NOMO-1 treated with DMSO at 0.1 percent for 48 hours (cell line): ENCODE measurements at regions not wholly inside any gene's neighbourhood (a gene's known extent, or its start where the extent isn't known, plus 50 kb on each side); places are given as distances from the start of the nearest gene placed in this dataset.
A peak's percentile ranks its signal among the peaks of the same experiment; 100 is the strongest.

ENCODE experiments used
- DNase-seq: peaks from one replicate; lab custom pipeline; 2025; ENCODE audit not compliant: unreplicated experiment; lab: John Stamatoyannopoulos, UW

DNA sequence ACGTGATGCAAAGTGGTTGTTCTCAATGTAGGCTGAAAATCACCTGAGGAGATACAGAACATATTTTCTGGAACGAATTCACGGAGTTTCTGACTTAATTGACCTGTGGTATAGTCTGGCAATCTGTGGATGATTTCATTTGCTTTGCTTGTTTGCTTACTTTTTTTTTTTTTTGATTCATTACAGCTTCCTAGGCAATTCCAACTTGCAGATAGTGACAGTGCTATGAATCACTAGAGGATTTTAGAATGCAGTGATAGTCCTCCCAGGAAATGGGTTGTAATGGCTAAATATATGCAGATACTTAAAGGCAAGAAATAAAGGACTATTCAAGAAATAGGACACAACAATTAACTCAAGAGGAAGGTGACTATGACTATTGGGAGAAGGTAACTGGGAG, 1378.1 kb upstream of the PRMT6 start:
- DNase-seq, result no peak

GRCh38 chr1:105684714-105685113, 1371.8 kb upstream of the PRMT6 start:
- DNase-seq, result no peak

- no peak for DNase-seq
Observed at GRCh38 chr1:105686026-105686425, 1370.4 kb upstream of the PRMT6 start.

DNA sequence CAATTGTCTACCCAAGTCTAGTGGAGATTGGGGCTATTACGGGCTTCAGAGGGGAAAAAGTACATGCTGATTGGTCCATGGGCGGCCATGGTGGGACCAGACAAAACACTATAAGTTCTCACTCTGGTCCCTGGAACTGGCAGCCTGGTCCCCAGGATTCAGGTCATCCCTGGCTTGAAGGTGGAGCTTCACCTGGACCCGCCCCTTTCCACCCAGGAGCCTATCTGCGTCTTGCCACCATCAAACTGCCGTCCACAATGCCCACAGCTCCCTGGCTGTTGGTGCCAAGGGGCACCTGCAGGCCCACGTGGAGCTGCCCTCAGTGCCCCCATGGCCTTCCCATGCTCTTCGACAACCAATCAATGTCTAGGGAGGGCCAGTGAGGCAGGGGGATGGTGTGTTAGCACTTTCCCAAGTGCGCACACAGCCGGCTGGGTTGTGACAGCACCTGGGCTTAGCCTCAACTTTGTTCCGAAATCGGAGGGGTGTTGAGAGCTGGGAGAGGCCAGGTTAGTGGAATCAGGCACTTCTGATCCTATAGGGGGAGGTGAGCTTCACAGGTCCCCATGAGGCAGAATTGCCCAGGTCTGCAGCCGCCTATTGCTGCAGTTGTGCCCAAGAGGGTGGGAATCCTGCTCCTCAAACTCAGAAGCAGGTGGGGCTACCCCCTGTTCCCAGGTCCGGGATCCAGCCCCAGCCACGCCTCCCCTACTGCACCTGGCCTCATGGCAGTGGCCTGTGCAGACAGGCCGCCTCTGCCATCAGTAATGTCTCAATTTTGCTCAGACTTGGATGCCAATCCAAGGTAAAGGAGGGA, 1369.4 kb upstream of the PRMT6 start:
- no peak for DNase-seq

DNA sequence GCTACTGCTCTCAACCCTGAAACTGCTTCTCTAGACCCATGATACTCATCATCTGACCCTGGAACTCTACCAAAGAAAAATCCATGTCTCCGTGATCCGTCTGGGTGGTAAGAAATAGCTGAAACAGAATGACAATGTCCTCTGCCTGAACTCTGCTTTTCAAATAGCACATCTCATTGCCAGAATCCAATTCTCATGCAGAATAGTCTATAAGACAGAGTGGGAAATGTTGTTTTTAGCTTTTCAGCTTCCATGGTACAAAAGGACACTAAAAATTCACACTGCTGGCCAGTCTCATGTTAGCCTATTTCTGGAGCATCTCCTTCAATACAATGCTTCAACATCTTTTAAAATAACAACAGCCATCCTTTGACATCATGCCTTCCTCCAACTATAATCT, 1355.8 kb upstream of the PRMT6 start:
- no peak for DNase-seq

DNA sequence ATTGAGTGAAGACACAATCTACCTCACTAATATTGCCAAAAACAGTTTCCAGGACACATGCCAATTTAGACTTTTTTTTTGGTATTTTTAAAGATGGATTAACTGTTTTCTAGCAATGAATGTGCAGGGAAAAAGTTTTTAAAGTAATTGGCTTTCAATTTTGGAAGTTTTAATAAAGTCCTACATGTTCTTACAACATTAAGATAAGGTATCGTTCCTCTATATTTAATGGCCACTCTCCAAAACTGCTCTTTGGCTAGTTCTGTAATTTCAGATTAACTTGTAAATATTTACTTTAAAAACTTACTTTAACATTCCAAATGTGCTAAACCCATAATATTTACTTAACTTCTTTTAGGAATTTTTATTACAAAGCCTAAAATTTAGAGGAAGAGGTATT, 1332.2 kb upstream of the PRMT6 start:
- no peak for DNase-seq

DNA sequence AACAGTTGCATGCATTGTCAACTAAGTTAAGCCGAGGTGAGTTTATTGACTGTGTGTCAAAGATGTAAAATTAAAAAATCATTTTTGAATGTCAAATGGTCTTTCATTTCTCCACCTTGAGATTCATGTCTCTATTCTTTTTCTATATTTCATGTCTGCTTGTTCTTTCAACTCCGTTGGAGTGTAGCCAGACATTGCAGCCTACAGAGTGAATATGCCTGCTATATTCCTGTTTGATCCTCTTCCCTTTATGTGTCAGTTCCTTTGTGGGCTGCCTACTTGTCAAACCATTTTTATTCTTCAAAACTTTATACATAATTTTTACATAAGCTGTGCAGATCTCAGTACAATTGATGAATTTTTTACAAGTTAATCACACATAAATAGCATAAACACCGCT, 1325.8 kb upstream of the PRMT6 start:
- no peak for DNase-seq

DNA sequence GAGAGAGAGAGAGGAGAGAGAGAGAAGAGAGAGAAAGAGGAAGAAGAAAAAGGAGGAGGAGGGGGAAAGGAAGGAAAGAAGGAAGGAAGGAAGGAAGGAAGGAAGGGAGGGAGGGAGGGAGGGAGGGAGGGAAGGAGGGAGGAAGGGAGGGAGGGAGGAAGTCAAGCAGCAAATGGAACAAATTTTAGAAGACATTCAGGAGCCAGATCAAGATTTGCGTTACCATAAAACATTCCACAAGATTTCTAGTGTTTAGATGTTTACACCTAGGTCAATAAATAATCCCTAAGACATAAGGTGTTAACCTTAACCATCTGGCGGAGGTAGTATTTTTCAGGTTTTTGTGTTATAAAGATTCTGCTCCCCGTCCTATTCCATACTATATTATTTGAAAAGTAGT, 1320.1 kb upstream of the PRMT6 start:
- no peak for DNase-seq

DNA sequence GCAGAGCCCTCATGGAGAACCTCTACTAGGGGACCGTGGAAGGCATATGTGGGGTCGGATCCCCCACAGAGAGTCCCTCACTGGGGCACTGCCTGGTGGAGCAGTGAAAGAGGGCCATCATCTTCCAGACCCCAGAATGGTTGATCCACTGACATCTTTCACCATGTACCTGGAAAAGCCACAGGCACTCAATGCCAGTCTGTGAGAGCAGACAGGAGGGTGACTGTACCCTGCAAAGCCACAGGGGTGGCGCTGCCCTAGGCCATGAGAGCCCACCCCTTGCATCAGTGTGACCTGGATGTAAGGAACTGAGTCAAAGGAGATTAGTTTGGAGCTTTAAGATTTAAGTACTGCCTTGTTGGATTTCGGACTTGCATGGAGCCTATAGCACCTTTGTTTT, 1276.7 kb upstream of the PRMT6 start:
- DNase-seq, result no peak

DNA sequence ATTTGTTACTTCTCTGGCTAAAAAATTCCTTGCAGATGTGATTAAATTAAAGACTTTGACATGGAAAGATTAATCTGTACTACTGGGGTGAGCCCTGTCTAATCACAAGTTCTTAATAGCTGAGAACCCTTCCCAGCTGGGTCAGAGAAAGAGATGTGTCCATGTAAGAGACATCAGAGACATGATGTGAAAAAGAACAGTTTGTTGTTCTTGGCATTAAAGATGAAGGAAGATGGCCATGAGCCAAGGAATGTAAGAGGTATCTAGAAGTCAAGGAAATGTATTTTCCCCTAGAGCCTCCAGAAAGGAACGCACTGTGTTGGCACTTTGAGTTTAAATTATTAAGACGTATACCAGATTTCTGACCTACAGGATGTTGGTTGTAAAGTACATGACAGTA, 1271.5 kb upstream of the PRMT6 start:
- no peak for DNase-seq

DNA sequence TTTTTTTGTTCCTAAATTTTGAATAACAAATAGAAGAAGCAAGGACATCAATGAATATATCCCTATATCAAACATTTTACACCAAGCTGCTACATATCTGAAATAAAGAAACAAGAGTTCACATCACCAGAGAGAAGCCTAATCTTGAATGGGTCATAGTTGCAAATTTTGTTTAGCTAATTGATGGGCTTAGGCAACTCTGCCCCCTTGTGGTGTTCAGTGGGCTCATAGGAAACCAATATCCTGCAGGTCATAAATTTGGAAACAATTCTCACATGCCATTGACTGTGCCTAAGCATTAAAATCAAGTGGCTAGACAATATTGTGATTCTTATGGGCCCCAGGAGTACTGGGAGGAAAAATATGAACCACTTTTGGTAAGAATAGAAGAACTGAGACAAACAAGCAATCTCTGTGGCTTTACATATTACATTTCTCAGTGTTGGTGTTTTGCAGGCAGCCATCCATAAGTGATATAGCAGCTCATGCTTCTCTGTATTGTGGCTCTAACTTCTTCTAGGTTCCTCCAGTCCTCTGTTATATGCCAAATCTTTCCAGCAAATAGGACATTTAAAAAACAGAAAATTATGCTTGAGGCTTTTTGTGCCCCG, 1262.8 kb upstream of the PRMT6 start:
- peak; percentile 31 for DNase-seq

- no peak for DNase-seq
Observed at GRCh38 chr1:105795741-105796140, 1260.7 kb upstream of the PRMT6 start.

- DNase-seq, result no peak
Observed at GRCh38 chr1:105830571-105831146, 1225.8 kb upstream of the PRMT6 start.

DNA sequence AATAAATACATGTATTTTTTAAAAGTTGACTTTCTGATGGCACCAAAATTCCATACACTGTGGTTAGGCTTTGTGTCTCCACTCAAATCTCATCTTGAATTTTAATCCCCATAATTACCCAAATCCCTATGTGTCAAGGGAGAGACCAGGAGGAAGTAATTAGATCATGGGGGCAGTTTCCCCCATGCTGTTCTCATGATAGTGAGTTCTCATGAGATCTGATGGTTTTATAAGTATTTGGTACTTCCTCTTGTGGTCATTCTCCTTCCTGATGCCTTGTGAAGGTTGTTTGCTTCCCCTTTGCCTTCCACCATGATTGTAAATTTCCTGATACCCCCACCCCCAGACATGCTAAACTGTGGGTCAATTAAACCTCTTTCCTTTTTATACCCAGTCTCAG, 1218.4 kb upstream of the PRMT6 start:
- no peak for DNase-seq

- no peak for DNase-seq
Observed at GRCh38 chr1:105865546-105865945, 1190.9 kb upstream of the PRMT6 start.

DNA sequence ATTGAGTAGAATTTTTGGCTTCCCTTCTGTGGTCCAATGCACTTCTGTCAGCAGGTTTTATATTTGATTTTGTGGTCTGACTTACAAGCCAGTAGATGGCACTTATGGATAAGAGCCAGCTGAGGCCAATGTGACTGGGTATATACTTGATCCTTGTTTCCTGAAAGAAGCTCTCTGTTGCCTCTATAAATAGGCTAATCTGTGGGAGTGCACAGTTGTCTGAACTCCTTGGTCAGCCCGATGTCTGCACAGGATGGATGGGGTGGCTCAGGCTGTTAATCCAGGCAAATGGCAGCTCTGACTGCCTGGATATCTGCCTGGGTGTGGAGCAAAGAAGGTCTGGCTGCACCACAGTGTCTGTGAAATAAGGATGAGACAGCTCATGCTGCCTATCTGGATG, 1183.7 kb upstream of the PRMT6 start:
- no peak for DNase-seq

GRCh38 chr1:105874621-105875020, 1181.9 kb upstream of the PRMT6 start:
- DNase-seq, result peak; percentile 64

GRCh38 chr1:105886309-105886708, 1170.2 kb upstream of the PRMT6 start:
- DNase-seq, result no peak

DNA sequence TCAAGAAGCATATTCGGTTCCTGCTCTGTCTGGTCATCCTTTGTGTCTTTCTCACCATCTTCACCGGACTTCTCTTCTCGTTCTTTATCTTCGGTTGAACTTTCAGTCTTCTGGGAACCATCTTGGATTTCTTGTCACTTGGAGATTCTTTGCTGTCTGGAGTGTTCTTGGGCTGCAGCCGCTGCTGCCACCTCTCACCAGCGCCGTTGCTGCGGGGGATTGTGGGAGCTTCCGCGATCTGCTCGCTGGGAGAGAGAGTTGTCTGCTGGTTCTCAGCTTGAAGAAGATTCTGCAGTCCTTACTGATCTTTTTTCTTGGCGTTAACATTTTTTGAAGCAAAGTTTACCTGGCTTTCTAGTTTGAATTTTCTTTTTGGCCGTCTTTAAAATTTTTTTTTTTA, 1165.2 kb upstream of the PRMT6 start:
- DNase-seq, result no peak

- DNase-seq, result no peak
Observed at GRCh38 chr1:105894006-105894405, 1162.5 kb upstream of the PRMT6 start.

DNA sequence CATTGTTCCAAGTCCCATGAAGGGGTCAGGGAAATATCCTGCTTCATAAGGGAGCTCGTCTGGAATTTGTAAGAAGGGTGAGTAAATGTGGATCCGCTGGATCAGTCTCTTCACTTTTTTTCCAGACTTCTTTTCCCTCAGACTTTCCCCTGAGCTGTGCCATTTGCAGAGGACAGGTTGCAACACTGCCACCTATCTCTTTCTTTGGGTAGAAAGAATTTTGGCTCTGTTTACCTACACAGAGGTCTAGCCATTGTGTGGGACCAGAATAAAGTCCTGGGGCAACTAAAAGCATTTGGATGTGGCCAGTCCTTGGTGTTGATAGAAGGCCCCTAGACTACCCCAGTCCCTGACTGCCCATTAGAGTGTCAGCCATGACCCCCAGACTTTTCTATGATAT, 1146.7 kb upstream of the PRMT6 start:
- no peak for DNase-seq

- DNase-seq, result no peak
Observed at GRCh38 chr1:105914403-105914802, 1142.1 kb upstream of the PRMT6 start.

GRCh38 chr1:105934806-105935205, 1121.7 kb upstream of the PRMT6 start:
- no peak for DNase-seq
